ENCODE measurements at regions not wholly inside any gene's neighbourhood (a gene's known extent, or its start where the extent isn't known, plus 50 kb on each side); places are given as distances from the start of the nearest gene placed in this dataset.

- no peak for ATAC-seq
- DNase-seq, result no peak
- intact Hi-C loops (cut with DNase I, micrococcal nuclease), result no loop called here
Measured at GRCh38 chr4:44118971-44119680, 329.5 kb downstream of the KCTD8 start.

- ATAC-seq (no peak), DNase-seq (no peak)
- intact Hi-C loops (cut with DNase I, micrococcal nuclease), result no loop called here
Measured at GRCh38 chr4:44120646-44121045, 328.0 kb downstream of the KCTD8 start.

- intact Hi-C loops (cut with DNase I, micrococcal nuclease), result no loop called here
- ATAC-seq (no peak), DNase-seq (no peak)
Measured at GRCh38 chr4:44121210-44121609, 327.4 kb downstream of the KCTD8 start.
